ENCODE measurements at regions not wholly inside any gene's neighbourhood (a gene's known extent, or its start where the extent isn't known, plus 50 kb on each side); places are given as distances from the start of the nearest gene placed in this dataset.
A peak's percentile ranks its signal among the peaks of the same experiment; 100 is the strongest.

DNA sequence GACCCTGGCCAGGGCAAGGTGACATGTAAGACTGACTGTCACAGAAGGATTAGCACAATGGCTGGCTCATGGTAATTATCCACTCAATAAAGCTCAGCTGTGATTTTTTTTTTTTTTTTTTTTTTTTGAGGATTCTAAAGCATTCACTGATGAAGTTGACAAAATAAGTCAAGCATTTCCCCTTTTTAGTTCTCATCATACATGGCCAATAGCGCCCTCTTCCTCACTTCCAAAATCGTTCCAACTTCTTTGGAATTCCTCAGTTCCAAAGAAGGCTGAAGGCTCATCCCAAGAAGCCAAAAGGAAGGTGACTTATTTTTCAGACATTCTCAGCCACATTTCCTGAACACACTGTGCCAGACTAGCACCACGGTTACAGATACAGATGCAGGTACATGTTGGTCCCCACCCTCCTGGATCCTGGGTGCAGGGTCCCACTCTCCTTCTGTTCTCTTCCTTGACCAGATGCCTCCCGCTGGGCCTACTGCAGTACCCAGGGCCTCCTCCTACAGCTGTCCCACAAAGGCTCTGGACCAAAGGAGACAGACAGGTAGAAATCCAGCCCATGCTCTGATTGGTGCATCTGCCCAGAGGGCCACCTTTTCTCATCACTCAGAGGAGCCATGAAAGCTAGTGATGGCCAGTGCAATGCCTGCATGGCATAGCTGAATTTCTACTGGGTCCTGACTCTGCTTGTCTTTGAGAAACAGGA lies 202.6 kb downstream of the UACA start:
- Histone ChIP-seq H3K36me3 (ENCODE audit: control insufficient read depth in 2 of 4, insufficient read depth in 4 of 4, low read length in 3 of 4) (no peaks in the 10 kb centered on the region), H2BK20ac (ENCODE audit: low read length) (no peak overlapping the region), H3K14ac (ENCODE audit: insufficient read length) (no peak overlapping the region), H2AK5ac (ENCODE audit: low read depth, low read length) (no peak overlapping the region), H4K8ac (ENCODE audit: extremely low read depth, insufficient read depth, low read length) (no peak overlapping the region), H2BK12ac (ENCODE audit: low read depth, low read length) (no peak overlapping the region), H3K79me2 (ENCODE audit: control insufficient read depth in 1 of 2, insufficient read depth in 2 of 2, low read length in 2 of 2) (no peaks in the 10 kb centered on the region), H3K23me2 (ENCODE audit: low read depth, low read length) (peaks cover 7% of the 10 kb centered on the region; the same call in 1 of the 2 replicates), H2BK120ac (replicated peaks; ENCODE audit: low read depth, low read length) (no peak overlapping the region), H2AFZ (ENCODE audit: low read length) (no peak overlapping the region), H3K4me1 (replicated peaks in 1 of 4; ENCODE audit: control insufficient read depth in 3 of 4, insufficient read depth in 4 of 4, low read length in 3 of 4) (peaks cover 0 to 4% (median 0%) of the 10 kb centered on the region in 4 experiments; a peak in 3 of 7 replicates), H3K4me2 (ENCODE audit: insufficient read depth in 1 of 2, low read depth in 2 of 2, low read length in 2 of 2) (no peak overlapping the region), H2BK15ac (ENCODE audit: low read length) (peak overlapping the region; percentile 38; the same call in 1 of the 2 replicates), H3K4ac (replicated peaks; ENCODE audit: insufficient read length, low read depth, low read length) (no peak overlapping the region), H3K56ac (replicated peaks; ENCODE audit: insufficient read length, low read depth, low read length) (no peak overlapping the region), H3K9me3 (ENCODE audit: insufficient read depth in 2 of 2, low read depth in 1 of 2, low read length in 1 of 2) (no peaks in the 10 kb centered on the region), H3K4me3 (ENCODE audit: extremely low read depth in 1 of 4, insufficient read depth in 2 of 4, low read depth in 3 of 4, low read length in 4 of 4) (no peak overlapping the region), H4K91ac (replicated peaks; ENCODE audit: insufficient read length, low read length) (no peak overlapping the region), H2BK5ac (ENCODE audit: low read depth, low read length) (no peak overlapping the region), H3K9ac (replicated peaks in 1 of 4; ENCODE audit: extremely low read depth in 1 of 4, low read depth in 3 of 4, low read length in 3 of 4) (no peak overlapping the region), H3K23ac (ENCODE audit: insufficient read length) (no peak overlapping the region), H3K79me1 (ENCODE audit: low read depth, low read length) (0 out of 2 replicates have a peak, but pooled peaks cover 3% of the 10 kb centered on the region), H4K5ac (ENCODE audit: insufficient read length, low read depth, low read length) (no peak overlapping the region), H4K20me1 (replicated peaks in 1 of 2; ENCODE audit: control insufficient read depth in 1 of 2, insufficient read depth in 2 of 2, low read length in 2 of 2) (peaks cover 0 to 7% of the 10 kb centered on the region in 2 experiments), H3K27ac (ENCODE audit: low read depth, low read length) (no peak overlapping the region), H3K18ac (ENCODE audit: extremely low read depth, low read length) (no peak overlapping the region), H3K27me3 (replicated peaks in 1 of 4; ENCODE audit: control insufficient read depth in 3 of 4, extremely low read depth in 1 of 4, insufficient read depth in 3 of 4, low read length in 3 of 4) (no peaks in the 10 kb centered on the region; a peak in 1 of 7 replicates)
- 86% methylated on average over 4 of the region's 4 CpGs; no CpG with 5 or more reads in 1 of the 2 experiments for WGBS, 2 experiments (ENCODE audit: extremely low coverage in 1 of 2, insufficient coverage in 1 of 2, insufficient read length in 1 of 2, insufficient replicate concordance in 2 of 2, low coverage in 1 of 2, low lambda C conversion rate in 2 of 2, missing lambda C conversion rate in 1 of 2)
- POLR2A ChIA-PET (ENCODE audit: partially characterized antibody) = no interaction called here
- CTCF ChIA-PET (ENCODE audit: partially characterized antibody) = interaction anchor here (0.8 to 1.0 kb wide), 3 partner anchors 25 to 378 kb away, joined by 3 read pairs; no protein-coding TSS in a partner anchor
- FAIRE-seq (no peak), DNase-seq (ENCODE audit: low read depth in 1 of 2, low spot score in 2 of 2) (peak in 1 of 2 experiments; percentile 40)
- TF ChIP-seq RBBP5 (IDR thresholded peaks at IDR 0.05; ENCODE audit: borderline replicate concordance, low read depth, low read length) (no peak), BRCA1 (IDR thresholded peaks at IDR 0.05; ENCODE audit: low read depth, low read length) (no peak), JUND (IDR thresholded peaks at IDR 0.05; ENCODE audit: low read length) (no peak), CHD2 (IDR thresholded peaks at IDR 0.05; ENCODE audit: low read length) (no peak), ASH2L (IDR thresholded peaks at IDR 0.05; ENCODE audit: low read length) (no peak), CHD1 (IDR thresholded peaks at IDR 0.05; ENCODE audit: low read depth, low read length) (no peak), RNF2 (IDR thresholded peaks at IDR 0.05; ENCODE audit: borderline replicate concordance, low read depth, low read length, missing control alignments, poor library complexity, severe bottlenecking) (no peak), KDM4A (IDR thresholded peaks at IDR 0.05; ENCODE audit: low read depth, low read length, severe bottlenecking) (no peak), FOSL1 (IDR thresholded peaks at IDR 0.05; ENCODE audit: insufficient read depth, low read depth, low read length) (no peak)
- TF ChIP-seq, protein P1, sequence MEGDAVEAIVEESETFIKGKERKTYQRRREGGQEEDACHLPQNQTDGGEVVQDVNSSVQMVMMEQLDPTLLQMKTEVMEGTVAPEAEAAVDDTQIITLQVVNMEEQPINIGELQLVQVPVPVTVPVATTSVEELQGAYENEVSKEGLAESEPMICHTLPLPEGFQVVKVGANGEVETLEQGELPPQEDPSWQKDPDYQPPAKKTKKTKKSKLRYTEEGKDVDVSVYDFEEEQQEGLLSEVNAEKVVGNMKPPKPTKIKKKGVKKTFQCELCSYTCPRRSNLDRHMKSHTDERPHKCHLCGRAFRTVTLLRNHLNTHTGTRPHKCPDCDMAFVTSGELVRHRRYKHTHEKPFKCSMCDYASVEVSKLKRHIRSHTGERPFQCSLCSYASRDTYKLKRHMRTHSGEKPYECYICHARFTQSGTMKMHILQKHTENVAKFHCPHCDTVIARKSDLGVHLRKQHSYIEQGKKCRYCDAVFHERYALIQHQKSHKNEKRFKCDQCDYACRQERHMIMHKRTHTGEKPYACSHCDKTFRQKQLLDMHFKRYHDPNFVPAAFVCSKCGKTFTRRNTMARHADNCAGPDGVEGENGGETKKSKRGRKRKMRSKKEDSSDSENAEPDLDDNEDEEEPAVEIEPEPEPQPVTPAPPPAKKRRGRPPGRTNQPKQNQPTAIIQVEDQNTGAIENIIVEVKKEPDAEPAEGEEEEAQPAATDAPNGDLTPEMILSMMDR (IDR thresholded peaks at IDR 0.05; ENCODE audit: control extremely low read depth in 1 of 3, insufficient read depth in 1 of 3, low read depth in 1 of 3, low read length in 3 of 3) = peak in 2 of 3 experiments; percentile 12 to 26; a peak in 2 of 4 replicates

Measured in H1 (cell line).